C4-2B (cell line): ENCODE measurements at regions not wholly inside any gene's neighbourhood (a gene's known extent, or its start where the extent isn't known, plus 50 kb on each side); places are given as distances from the start of the nearest gene placed in this dataset.

Source experiments
- CTCF ChIP-seq: fragments of 450-650 bp; conservative IDR thresholded peaks from 2 replicates; pipeline ENCODE4 v1.5.1; 2017; ENCODE audit warnings: mild to moderate bottlenecking
- ZFX ChIP-seq: fragments of 450-650 bp; IDR thresholded peaks from 2 replicates; pipeline ENCODE4 v1.6.1; 2017

GRCh38 chr7:118517275-118517674 lies 292.8 kb downstream of the ANKRD7 start:
- TF ChIP-seq CTCF (no peak), ZFX (no peak)
